Retinal pigment epithelial cell (primary cell): ENCODE measurements at regions not wholly inside any gene's neighbourhood (a gene's known extent, or its start where the extent isn't known, plus 50 kb on each side); places are given as distances from the start of the nearest gene placed in this dataset.

ENCODE experiments used
- DNase-seq: peaks from one replicate; pipeline ENCODE4 v3.0.0-alpha.2; 2010; ENCODE audit warnings: low read depth
- H3K4me3 ChIP-seq: 2 replicates; pipeline ENCODE4 v1.5.1; 2011; ENCODE audit warnings: mild to moderate bottlenecking, low read length, control low read depth, moderate library complexity
- TF ChIP-seq, protein P1 (sequence below): conservative IDR thresholded peaks from 2 replicates; pipeline ENCODE4 v1.5.1; 2011; ENCODE audit warnings: low read depth, low read length, control low read depth, inconsistent platforms

DNA sequence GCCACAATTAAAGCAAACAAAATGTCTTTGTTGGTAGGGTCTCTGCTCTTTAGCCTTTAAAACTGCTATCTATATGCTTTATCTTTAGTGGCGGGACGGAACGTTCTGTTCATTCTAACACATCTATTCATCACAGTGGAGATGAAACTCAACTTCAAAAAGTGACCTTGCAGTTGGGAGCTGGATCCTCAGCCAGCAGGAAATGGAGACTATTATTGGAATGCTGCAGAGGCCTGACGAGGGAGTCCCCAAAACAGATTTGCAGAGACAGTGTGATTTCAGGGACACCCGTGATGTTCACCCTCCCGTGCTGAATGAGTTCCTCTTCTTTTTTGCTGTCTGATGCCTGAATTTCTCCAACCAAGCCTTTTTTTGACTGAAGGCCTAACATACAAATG is 306.0 kb upstream of the SHH start:
- no peak overlapping the region for H3K4me3 ChIP-seq
- no peak for DNase-seq
- TF ChIP-seq, protein P1, sequence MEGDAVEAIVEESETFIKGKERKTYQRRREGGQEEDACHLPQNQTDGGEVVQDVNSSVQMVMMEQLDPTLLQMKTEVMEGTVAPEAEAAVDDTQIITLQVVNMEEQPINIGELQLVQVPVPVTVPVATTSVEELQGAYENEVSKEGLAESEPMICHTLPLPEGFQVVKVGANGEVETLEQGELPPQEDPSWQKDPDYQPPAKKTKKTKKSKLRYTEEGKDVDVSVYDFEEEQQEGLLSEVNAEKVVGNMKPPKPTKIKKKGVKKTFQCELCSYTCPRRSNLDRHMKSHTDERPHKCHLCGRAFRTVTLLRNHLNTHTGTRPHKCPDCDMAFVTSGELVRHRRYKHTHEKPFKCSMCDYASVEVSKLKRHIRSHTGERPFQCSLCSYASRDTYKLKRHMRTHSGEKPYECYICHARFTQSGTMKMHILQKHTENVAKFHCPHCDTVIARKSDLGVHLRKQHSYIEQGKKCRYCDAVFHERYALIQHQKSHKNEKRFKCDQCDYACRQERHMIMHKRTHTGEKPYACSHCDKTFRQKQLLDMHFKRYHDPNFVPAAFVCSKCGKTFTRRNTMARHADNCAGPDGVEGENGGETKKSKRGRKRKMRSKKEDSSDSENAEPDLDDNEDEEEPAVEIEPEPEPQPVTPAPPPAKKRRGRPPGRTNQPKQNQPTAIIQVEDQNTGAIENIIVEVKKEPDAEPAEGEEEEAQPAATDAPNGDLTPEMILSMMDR: no peak

DNA sequence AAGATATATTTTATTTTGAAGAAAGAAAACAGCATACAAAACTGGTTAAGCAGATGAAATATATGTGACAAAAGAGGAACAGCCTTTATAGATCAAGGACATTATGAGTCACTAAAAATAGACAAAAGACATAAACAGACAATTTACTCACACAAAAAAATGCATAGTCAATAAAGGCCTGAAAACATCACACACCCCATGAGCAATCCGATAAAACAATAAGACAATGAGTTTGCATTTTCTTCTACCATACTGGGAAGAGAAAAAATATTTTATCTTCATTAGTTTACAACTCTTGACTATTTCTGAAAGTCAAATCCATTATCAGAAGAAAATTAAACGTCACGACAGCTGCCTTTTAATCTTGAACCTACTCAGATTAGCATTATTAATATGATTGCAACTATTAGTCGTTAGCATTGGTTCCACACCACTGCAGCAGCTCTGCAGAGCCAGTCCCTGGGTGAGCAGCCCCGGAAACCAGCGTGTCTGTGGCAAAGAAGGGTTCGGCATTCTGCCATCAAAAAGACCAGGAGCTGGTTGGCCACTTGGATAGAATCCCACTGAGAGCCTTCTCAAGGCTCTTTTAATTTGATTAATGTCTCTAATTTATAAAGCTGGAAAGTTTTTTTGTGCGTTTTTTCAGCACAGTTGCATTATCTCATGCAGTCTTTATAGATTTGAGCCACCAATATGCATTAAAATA is 305.4 kb upstream of the SHH start:
- TF ChIP-seq, protein P1: no peak
- DNase-seq: no peak
- H3K4me3 ChIP-seq: no peak overlapping the region

DNA sequence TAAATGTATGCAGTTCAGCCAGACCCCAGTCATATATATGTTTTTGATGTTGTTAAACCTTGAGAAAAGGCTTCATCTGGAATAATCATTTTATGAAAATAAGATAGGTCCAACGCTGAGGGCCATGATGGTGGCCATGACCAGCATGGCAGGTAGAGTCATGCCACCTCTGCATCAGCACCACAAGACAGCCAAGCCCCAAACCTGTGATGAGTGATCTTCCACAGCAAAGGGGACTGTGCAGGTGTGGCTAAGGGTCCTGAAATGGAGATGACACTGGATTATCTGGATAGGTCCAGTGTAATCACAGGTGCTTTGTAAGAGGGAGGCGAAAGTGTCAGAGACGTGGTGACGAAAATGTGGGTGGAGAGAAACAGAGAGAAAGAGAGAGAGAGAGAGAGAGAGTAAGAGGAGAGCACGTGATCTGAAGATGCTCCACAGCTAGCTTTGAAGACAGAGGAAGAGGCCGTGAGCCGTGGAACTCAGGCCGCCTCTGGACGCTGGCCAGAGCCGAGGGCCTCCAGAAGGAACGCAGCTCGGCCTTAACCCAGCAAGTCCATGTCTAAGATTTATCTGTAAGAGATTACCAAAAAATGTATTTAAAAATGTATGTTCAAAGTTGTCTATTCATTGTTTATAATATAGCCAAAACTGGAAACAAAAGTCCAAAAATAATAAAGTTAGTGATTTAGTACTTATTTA is 304.4 kb upstream of the SHH start:
- H3K4me3 ChIP-seq: no peak overlapping the region
- TF ChIP-seq, protein P1: no peak
- no peak for DNase-seq

DNA sequence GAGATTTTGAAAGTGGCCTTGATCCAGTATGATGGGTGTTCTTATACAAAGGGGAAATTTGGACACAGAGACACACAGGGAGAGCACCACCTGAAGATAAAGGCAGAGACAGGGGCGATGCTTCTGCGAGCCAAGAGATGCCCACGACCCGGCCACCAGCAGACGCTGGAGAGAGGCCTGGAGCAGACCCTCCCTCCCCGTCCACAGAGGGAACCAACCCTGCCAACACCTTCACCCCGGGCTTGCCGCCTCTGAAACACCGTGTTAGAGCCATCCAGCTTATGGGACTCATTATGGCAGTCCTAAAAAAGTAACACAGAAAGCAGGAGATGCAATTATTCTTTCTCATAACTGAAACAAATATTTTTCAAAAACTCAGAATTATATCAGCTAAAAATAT is 303.3 kb upstream of the SHH start:
- H3K4me3 ChIP-seq: no peak overlapping the region
- TF ChIP-seq, protein P1: no peak
- DNase-seq: no peak

DNA sequence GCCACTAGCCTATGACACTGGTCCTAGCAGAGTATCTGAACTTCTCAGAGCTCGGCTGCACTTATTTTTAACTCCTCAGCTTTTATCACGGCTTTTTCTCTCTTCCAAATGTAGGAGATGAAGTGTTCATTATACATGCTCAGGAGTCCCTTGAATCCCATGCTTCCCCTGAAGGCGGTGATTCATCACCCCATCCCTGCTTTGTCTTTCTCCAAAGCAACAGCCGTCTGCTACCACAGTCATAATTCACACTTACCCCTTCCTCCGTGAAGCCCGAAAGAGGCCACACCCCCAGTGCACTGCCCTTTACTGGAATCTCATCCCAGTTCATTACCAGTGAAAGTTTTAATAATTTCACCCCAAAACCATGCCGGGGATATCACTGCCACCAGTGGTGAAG is 301.5 kb upstream of the SHH start:
- DNase-seq: no peak
- no peak overlapping the region for H3K4me3 ChIP-seq
- TF ChIP-seq, protein P1: no peak

DNA sequence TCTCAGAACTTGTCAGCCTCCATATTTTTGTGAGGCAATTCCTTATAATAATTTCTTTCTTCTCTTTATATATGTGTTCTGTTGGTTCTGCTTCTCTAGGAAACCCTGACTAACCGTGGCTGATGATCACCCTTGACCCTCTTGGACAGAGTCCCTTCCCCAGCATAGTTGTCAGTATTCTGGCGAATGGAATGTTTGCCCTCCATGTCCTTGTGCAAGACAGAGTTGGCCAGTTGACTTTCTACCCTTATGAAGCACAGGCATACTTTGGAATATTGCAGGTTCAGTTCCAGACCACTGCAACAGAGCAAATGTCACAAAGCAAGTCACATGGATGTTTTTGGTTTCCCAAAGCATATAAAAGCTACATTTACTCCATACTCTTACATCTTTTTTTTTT is 297.7 kb upstream of the SHH start:
- DNase-seq: no peak
- H3K4me3 ChIP-seq: no peak overlapping the region
- TF ChIP-seq, protein P1: no peak

DNA sequence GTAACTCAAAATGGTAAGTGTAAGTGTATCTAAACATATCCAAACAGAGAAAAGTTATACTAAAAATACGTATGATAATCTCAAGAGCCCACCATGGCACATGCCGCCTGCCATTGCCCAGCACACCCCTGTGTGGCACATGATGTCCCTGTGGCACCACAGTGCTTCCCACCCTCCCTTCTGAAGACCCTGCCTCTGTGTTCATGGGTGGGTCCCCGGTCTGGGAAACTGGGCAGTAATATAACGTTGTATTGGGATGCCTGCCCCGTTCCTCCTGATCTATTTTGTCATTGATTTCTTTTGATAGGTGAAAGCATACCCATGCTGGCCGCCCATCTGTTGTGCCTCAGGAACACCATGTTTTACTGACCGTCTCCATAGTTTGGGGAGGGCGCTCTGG is 296.8 kb upstream of the SHH start:
- no peak for DNase-seq
- TF ChIP-seq, protein P1: no peak
- no peak overlapping the region for H3K4me3 ChIP-seq
